Erythroblast (primary cell): ENCODE measurements at regions not wholly inside any gene's neighbourhood (a gene's known extent, or its start where the extent isn't known, plus 50 kb on each side); places are given as distances from the start of the nearest gene placed in this dataset.

ENCODE experiments used
- GATA1 ChIP-seq: IDR thresholded peaks from 2 replicates; pipeline ENCODE4 v1.6.1; 2011; ENCODE audit warnings: low read depth, mild to moderate bottlenecking, control low read depth, low read length, moderate library complexity
- POLR2A ChIP-seq: IDR thresholded peaks from 2 replicates; pipeline ENCODE4 v1.6.1; 2011; ENCODE audit warnings: mild to moderate bottlenecking, low read length

DNA sequence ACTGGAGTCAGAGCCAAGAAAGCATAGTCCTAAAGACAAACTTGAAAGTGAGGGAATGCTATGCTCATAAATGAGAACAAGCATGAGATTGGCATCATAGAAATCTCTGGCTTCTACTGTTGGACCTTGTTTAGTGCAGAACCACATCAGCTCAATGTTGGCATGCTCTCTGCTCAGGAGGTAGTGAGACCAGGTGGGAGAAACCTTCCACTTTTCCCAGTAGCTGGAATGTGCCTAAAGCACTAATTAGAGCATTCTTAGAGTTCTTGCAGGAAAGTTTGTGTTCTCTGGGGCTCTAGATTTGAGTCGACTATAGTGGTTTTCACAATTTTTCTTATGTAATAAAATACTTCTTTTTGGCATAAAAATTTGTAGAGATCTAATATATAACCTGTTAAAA lies 159.7 kb upstream of the PRICKLE1 start:
- TF ChIP-seq POLR2A (no peak), GATA1 (no peak)
